NCI-H2227 (cell line): ENCODE measurements at regions not wholly inside any gene's neighbourhood (a gene's known extent, or its start where the extent isn't known, plus 50 kb on each side); places are given as distances from the start of the nearest gene placed in this dataset.

Experiments
- DNase-seq: peaks from one replicate; lab custom pipeline; 2025; ENCODE audit not compliant: unreplicated experiment; lab: John Stamatoyannopoulos, UW

GRCh38 chr7:80348223-80348622 lies 163.6 kb downstream of the GNAT3 start:
- no peak for DNase-seq

GRCh38 chr7:80347173-80347572 lies 164.7 kb downstream of the GNAT3 start:
- no peak for DNase-seq

GRCh38 chr7:80346704-80347103 lies 165.2 kb downstream of the GNAT3 start:
- no peak for DNase-seq

GRCh38 chr7:80335511-80336231 lies 176.2 kb downstream of the GNAT3 start:
- peak; percentile 17 for DNase-seq

- DNase-seq, result no peak
Observed at GRCh38 chr7:80334908-80335307, 177.0 kb downstream of the GNAT3 start.

GRCh38 chr7:80334196-80334595 lies 177.7 kb downstream of the GNAT3 start:
- no peak for DNase-seq

GRCh38 chr7:80333040-80333439 lies 178.8 kb downstream of the GNAT3 start:
- DNase-seq, result no peak

- DNase-seq, result no peak
Observed at GRCh38 chr7:80330434-80330833, 181.4 kb downstream of the GNAT3 start.

- no peak for DNase-seq
Observed at GRCh38 chr7:80324032-80324431, 187.8 kb downstream of the GNAT3 start.

- DNase-seq, result no peak
Observed at GRCh38 chr7:80319461-80319860, 184.8 kb downstream of the GNAI1 start.

- no peak for DNase-seq
Observed at GRCh38 chr7:80318081-80318480, 183.4 kb downstream of the GNAI1 start.

GRCh38 chr7:80316811-80317210 lies 182.2 kb downstream of the GNAI1 start:
- no peak for DNase-seq

GRCh38 chr7:80313716-80314115 lies 179.1 kb downstream of the GNAI1 start:
- no peak for DNase-seq

- no peak for DNase-seq
Observed at GRCh38 chr7:80313067-80313626, 178.5 kb downstream of the GNAI1 start.

- peak; percentile 56 for DNase-seq
Observed at GRCh38 chr7:80312139-80312661, 177.6 kb downstream of the GNAI1 start.

- DNase-seq, result no peak
Observed at GRCh38 chr7:80311313-80311712, 176.7 kb downstream of the GNAI1 start.

- no peak for DNase-seq
Observed at GRCh38 chr7:80309971-80310549, 175.4 kb downstream of the GNAI1 start.

GRCh38 chr7:80309377-80309776 lies 174.7 kb downstream of the GNAI1 start:
- no peak for DNase-seq

- DNase-seq, result peak; percentile 22
Observed at GRCh38 chr7:80307227-80307856, 172.7 kb downstream of the GNAI1 start.

- DNase-seq, result no peak
Observed at GRCh38 chr7:80303315-80303714, 168.7 kb downstream of the GNAI1 start.

- no peak for DNase-seq
Observed at GRCh38 chr7:80302636-80303035, 168.0 kb downstream of the GNAI1 start.

GRCh38 chr7:80302078-80302477 lies 167.4 kb downstream of the GNAI1 start:
- no peak for DNase-seq
